ENCODE measurements at regions not wholly inside any gene's neighbourhood (a gene's known extent, or its start where the extent isn't known, plus 50 kb on each side); places are given as distances from the start of the nearest gene placed in this dataset.

DNA sequence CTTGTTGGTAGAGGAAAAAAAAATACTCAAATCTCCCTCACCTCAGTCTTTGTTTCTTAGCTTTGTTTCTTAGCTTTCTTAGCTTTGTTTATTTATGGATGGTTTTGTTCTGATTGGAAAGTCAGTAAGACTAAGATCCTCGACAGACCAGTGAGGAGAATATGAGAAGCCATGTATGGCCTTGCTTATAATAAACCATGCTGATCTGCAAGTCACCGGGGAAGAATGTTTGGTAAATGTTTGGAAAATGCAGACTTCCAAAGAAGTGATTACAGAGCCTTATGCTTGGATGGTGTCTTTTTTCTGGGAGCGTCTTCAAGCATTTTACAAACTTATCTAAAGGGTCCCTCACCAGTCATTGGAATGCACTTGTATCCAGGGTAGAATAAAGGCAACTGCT is 90.1 kb upstream of the NOCT start:
- TF ChIP-seq, protein P1, sequence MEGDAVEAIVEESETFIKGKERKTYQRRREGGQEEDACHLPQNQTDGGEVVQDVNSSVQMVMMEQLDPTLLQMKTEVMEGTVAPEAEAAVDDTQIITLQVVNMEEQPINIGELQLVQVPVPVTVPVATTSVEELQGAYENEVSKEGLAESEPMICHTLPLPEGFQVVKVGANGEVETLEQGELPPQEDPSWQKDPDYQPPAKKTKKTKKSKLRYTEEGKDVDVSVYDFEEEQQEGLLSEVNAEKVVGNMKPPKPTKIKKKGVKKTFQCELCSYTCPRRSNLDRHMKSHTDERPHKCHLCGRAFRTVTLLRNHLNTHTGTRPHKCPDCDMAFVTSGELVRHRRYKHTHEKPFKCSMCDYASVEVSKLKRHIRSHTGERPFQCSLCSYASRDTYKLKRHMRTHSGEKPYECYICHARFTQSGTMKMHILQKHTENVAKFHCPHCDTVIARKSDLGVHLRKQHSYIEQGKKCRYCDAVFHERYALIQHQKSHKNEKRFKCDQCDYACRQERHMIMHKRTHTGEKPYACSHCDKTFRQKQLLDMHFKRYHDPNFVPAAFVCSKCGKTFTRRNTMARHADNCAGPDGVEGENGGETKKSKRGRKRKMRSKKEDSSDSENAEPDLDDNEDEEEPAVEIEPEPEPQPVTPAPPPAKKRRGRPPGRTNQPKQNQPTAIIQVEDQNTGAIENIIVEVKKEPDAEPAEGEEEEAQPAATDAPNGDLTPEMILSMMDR (IDR thresholded peaks at IDR 0.05), result no peak
- no peak for TF ChIP-seq POLR2AphosphoS5 (IDR thresholded peaks at IDR 0.05)
